A549 (cell line): ENCODE measurements at regions not wholly inside any gene's neighbourhood (a gene's known extent, or its start where the extent isn't known, plus 50 kb on each side); places are given as distances from the start of the nearest gene placed in this dataset.

Experiments used
- CTCF ChIP-seq: fragments of >200 bp; sonication (Bioruptor Twin); formaldehyde crosslinking; IDR thresholded peaks from 3 replicates; pipeline ENCODE4 v1.5.1; 2016
- SMC3 ChIP-seq: fragments of >200 bp; sonication (Bioruptor Twin); formaldehyde crosslinking; IDR thresholded peaks from 3 replicates; pipeline ENCODE4 v1.6.1; 2018; ENCODE audit warnings: inconsistent platforms
- USF2 ChIP-seq: fragments of 450-650 bp; IDR thresholded peaks from 2 replicates; pipeline ENCODE4 v1.6.1; 2014; ENCODE audit warnings: antibody characterized with exemption

- TF ChIP-seq SMC3 = no peak
- no peak for TF ChIP-seq CTCF
- no peak for TF ChIP-seq USF2
Measured at GRCh38 chr11:134569195-134569594, 157.2 kb upstream of the B3GAT1 start.
